H9 (cell line): ENCODE measurements at regions not wholly inside any gene's neighbourhood (a gene's known extent, or its start where the extent isn't known, plus 50 kb on each side); places are given as distances from the start of the nearest gene placed in this dataset.

ENCODE experiments used
- DNase-seq: peaks from one replicate; pipeline ENCODE4 v3.0.0-alpha.2; 2017
- H2AFZ ChIP-seq: one replicate; pipeline ENCODE4 v1.6.1; 2013; ENCODE audit warnings: mild to moderate bottlenecking, low read length, control low read depth, moderate library complexity
- H2AK5ac ChIP-seq: 2 replicates; pipeline ENCODE4 v1.6.1; 2013; ENCODE audit warnings: low read length, control low read depth, mixed read lengths; ENCODE audit not compliant: insufficient read length
- H2BK120ac ChIP-seq: one replicate; pipeline ENCODE4 v1.6.1; 2013; ENCODE audit warnings: low read depth, mild to moderate bottlenecking, low read length, control low read depth, inconsistent platforms; ENCODE audit not compliant: poor library complexity, severe bottlenecking
- H2BK12ac ChIP-seq: 2 replicates; pipeline ENCODE4 v1.6.1; 2013; ENCODE audit warnings: low read length, control low read depth, mixed read lengths, low read depth; ENCODE audit not compliant: insufficient read length
- H2BK15ac ChIP-seq: 2 replicates; pipeline ENCODE4 v1.6.1; 2013; ENCODE audit warnings: low read depth, low read length, control low read depth
- H2BK20ac ChIP-seq: one replicate; pipeline ENCODE4 v1.6.1; 2013; ENCODE audit warnings: low read depth, mild to moderate bottlenecking, low read length, control low read depth, inconsistent platforms; ENCODE audit not compliant: poor library complexity, severe bottlenecking
- H2BK5ac ChIP-seq: 2 replicates; pipeline ENCODE4 v1.6.1; 2013; ENCODE audit warnings: low read length, control low read depth, mixed read lengths; ENCODE audit not compliant: insufficient read length
- H3K14ac ChIP-seq: 2 replicates; pipeline ENCODE4 v1.6.1; 2013; ENCODE audit warnings: low read length, control low read depth; ENCODE audit not compliant: insufficient read depth
- H3K18ac ChIP-seq: 2 replicates; pipeline ENCODE4 v1.6.1; 2013; ENCODE audit warnings: low read depth, mild to moderate bottlenecking, mixed read lengths, low read length, control low read depth; ENCODE audit not compliant: insufficient read length
- H3K23ac ChIP-seq: 2 replicates; pipeline ENCODE4 v1.6.1; 2013; ENCODE audit warnings: low read length, control low read depth, mixed read lengths, low read depth; ENCODE audit not compliant: insufficient read length
- H3K23me2 ChIP-seq: 2 replicates; pipeline ENCODE4 v1.6.1; 2013; ENCODE audit warnings: low read depth, mild to moderate bottlenecking, mixed read lengths, low read length, control low read depth; ENCODE audit not compliant: insufficient read length, poor library complexity, severe bottlenecking
- H3K27ac ChIP-seq: 2 replicates; pipeline ENCODE4 v1.5.1; 2013; ENCODE audit warnings: low read length, control low read depth, mixed read lengths, low read depth; ENCODE audit not compliant: insufficient read length
- H3K27me3 ChIP-seq: 2 replicates; pipeline ENCODE4 v1.6.1; 2013; ENCODE audit warnings: low read length, control low read depth, inconsistent platforms; ENCODE audit not compliant: insufficient read depth
- H3K4ac ChIP-seq: 2 replicates; pipeline ENCODE4 v1.6.1; 2013; ENCODE audit warnings: low read depth, mild to moderate bottlenecking, control low read depth, inconsistent platforms, low read length, moderate library complexity
- H3K4me1 ChIP-seq: 2 replicates; pipeline ENCODE4 v1.6.1; 2013; ENCODE audit warnings: low read length, control low read depth, inconsistent platforms; ENCODE audit not compliant: insufficient read depth
- H3K4me2 ChIP-seq: 2 replicates; pipeline ENCODE4 v1.6.1; 2013; ENCODE audit warnings: low read length, control low read depth, mixed read lengths; ENCODE audit not compliant: insufficient read length, insufficient read depth
- H3K56ac ChIP-seq: 2 replicates; pipeline ENCODE4 v1.6.1; 2013; ENCODE audit warnings: low read depth, mild to moderate bottlenecking, mixed read lengths, low read length, control low read depth; ENCODE audit not compliant: insufficient read length
- H3K79me1 ChIP-seq: 2 replicates; pipeline ENCODE4 v1.6.1; 2013; ENCODE audit warnings: low read depth, mild to moderate bottlenecking, moderate library complexity, low read length, control low read depth, inconsistent platforms; ENCODE audit not compliant: insufficient read depth, poor library complexity, severe bottlenecking
- H3K79me2 ChIP-seq: 2 replicates; pipeline ENCODE4 v1.6.1; 2013; ENCODE audit warnings: low read length, control low read depth, inconsistent platforms; ENCODE audit not compliant: insufficient read depth
- H3K9ac ChIP-seq: 2 replicates; pipeline ENCODE4 v1.6.1; 2013; ENCODE audit warnings: low read length, control low read depth, mixed read lengths; ENCODE audit not compliant: insufficient read length; ENCODE audit errors: extremely low read depth
- H3K9me3 ChIP-seq: one replicate; pipeline ENCODE4 v1.6.1; 2013; ENCODE audit warnings: low read depth, low read length, inconsistent platforms; ENCODE audit not compliant: control insufficient read depth
- H3T11ph ChIP-seq: one replicate; pipeline ENCODE4 v1.6.1; 2013; ENCODE audit warnings: mild to moderate bottlenecking, low read length, control low read depth, inconsistent platforms
- H4K20me1 ChIP-seq: one replicate; pipeline ENCODE4 v1.6.1; 2013; ENCODE audit not compliant: control insufficient read depth, insufficient read length, insufficient read depth
- H4K5ac ChIP-seq: 2 replicates; pipeline ENCODE4 v1.6.1; 2013; ENCODE audit warnings: low read depth, mild to moderate bottlenecking, mixed read lengths, low read length, control low read depth; ENCODE audit not compliant: insufficient read length
- H4K8ac ChIP-seq: replicated peaks from 2 replicates; pipeline ENCODE4 v1.6.1; 2013; ENCODE audit warnings: low read length, control low read depth, mixed read lengths, low read depth; ENCODE audit not compliant: insufficient read length
- H4K91ac ChIP-seq: 2 replicates; pipeline ENCODE4 v1.6.1; 2013; ENCODE audit warnings: low read depth, mild to moderate bottlenecking, moderate library complexity, mixed read lengths, low read length, control low read depth; ENCODE audit not compliant: insufficient read length
- H3K27ac Mint-ChIP-seq, 3 experiments: 2 replicates in 2 of 3; 3 replicates in 1 of 3; pipeline ENCODE4 v1.8.0; 2020 to 2021; ENCODE audit warnings: mixed read lengths in 3 of 3, mild to moderate bottlenecking in 1 of 3, moderate library complexity in 1 of 3
- H3K27me3 Mint-ChIP-seq: 2 replicates; pipeline ENCODE4 v1.8.0; 2021; ENCODE audit warnings: low read depth, mild to moderate bottlenecking, moderate library complexity, mixed read lengths
- H3K36me3 Mint-ChIP-seq, 3 experiments: 2 replicates in 2 of 3; 3 replicates in 1 of 3; pipeline ENCODE4 v1.8.0; 2020 to 2021; ENCODE audit warnings: low read depth in 3 of 3, mixed read lengths in 3 of 3; ENCODE audit not compliant: insufficient read depth in 1 of 3
- H3K4me1 Mint-ChIP-seq, 2 experiments: 2 replicates each; pipeline ENCODE4 v1.8.0; 2020; ENCODE audit warnings: mixed read lengths in 2 of 2
- H3K4me3 Mint-ChIP-seq, 2 experiments: 2 replicates in 1 of 2; 3 replicates in 1 of 2; pipeline ENCODE4 v1.8.0; 2020 to 2021; ENCODE audit warnings: mild to moderate bottlenecking in 2 of 2, mixed read lengths in 2 of 2, moderate library complexity in 1 of 2
- H3K9me3 Mint-ChIP-seq, 2 experiments: 2 replicates in 1 of 2; 3 replicates in 1 of 2; pipeline ENCODE4 v1.8.0; 2020; ENCODE audit warnings: mild to moderate bottlenecking in 2 of 2, mixed read lengths in 2 of 2, moderate library complexity in 1 of 2
- CTCF ChIP-seq: fragments of 200-600 bp; sonication (generic); conservative IDR thresholded peaks from 3 replicates; pipeline ENCODE4 v1.8.0; 2021; ENCODE audit warnings: antibody characterized with exemption, mild to moderate bottlenecking
- WGBS: extraction: QIAGEN DNeasy Blood & Tissue Kit; methylation state at CpG from one replicate; pipeline ENCODE4 v1.1.7; 2013; ENCODE audit warnings: missing lambda C conversion rate, low lambda C conversion rate, mixed read lengths; ENCODE audit not compliant: insufficient read length; ENCODE audit errors: extremely low coverage; 5-methylcytosine and 5-hydroxymethylcytosine counted together

GRCh38 chr10:64033711-64034110 lies 512.5 kb downstream of the REEP3 start:
- no peak overlapping the region for H3K9ac ChIP-seq
- H3K4me1 ChIP-seq, result no peaks in the 10 kb centered on the region
- no peaks in the 10 kb centered on the region for H3K79me2 ChIP-seq

More at GRCh38 chr10:64033711-64034110, 512.5 kb downstream of the REEP3 start:
- Histone ChIP-seq H4K5ac (no peak overlapping the region), H3K56ac (no peak overlapping the region), H3K4me2 (no peak overlapping the region), H2AK5ac (no peak overlapping the region), H2BK120ac (no peak overlapping the region), H3K18ac (no peak overlapping the region), H4K20me1 (no peaks in the 10 kb centered on the region), H2BK12ac (no peak overlapping the region), H3K23ac (no peak overlapping the region), H2BK15ac (no peak overlapping the region), H4K8ac (no peak overlapping the region), H3K14ac (no peak overlapping the region), H2BK5ac (no peak overlapping the region), H3K27me3 (no peaks in the 10 kb centered on the region), H3K27ac (no peak overlapping the region), H4K91ac (no peak overlapping the region), H2BK20ac (no peak overlapping the region), H3K4ac (no peak overlapping the region), H3K9me3 (no peaks in the 10 kb centered on the region), H3K23me2 (no peaks in the 10 kb centered on the region), H3K79me1 (no peaks in the 10 kb centered on the region), H3T11ph (no peak overlapping the region), H2AFZ (no peak overlapping the region)
- Mint-ChIP-seq H3K27me3 (peaks cover 2% of the 10 kb centered on the region; the same call in 1 of the 2 replicates), H3K9me3 (peaks cover 7 to 9% of the 10 kb centered on the region in 2 experiments; a peak in 4 of 5 replicates), H3K27ac (no peak overlapping the region), H3K4me3 (no peak overlapping the region), H3K4me1 (peaks cover 4 to 5% of the 10 kb centered on the region in 2 experiments), H3K36me3 (peaks cover 0 to 7% (median 0%) of the 10 kb centered on the region in 3 experiments; a peak in 1 of 7 replicates)
- DNase-seq, result no peak
- no CpG with 5 or more reads among the region's 3 CpGs for WGBS
- TF ChIP-seq CTCF, result no peak
